Smooth muscle cell (in vitro differentiated cells): ENCODE measurements at regions not wholly inside any gene's neighbourhood (a gene's known extent, or its start where the extent isn't known, plus 50 kb on each side); places are given as distances from the start of the nearest gene placed in this dataset.

ENCODE experiments used
- DNase-seq: peaks from one replicate; lab custom pipeline; 2025; ENCODE audit not compliant: unreplicated experiment; lab: John Stamatoyannopoulos, UW
- H2AFZ ChIP-seq: fragments of 200-600 bp; sonication (generic); 2 replicates; pipeline ENCODE4 v1.6.0; 2016; ENCODE audit warnings: antibody characterized with exemption, low read depth, mild to moderate bottlenecking
- H3F3A ChIP-seq: fragments of 200-600 bp; sonication (generic); 2 replicates; pipeline ENCODE4 v1.6.0; 2017; ENCODE audit warnings: antibody characterized with exemption, low read depth
- H3K27ac ChIP-seq: fragments of 200-600 bp; sonication (generic); 2 replicates; pipeline ENCODE4 v1.5.1; 2016; ENCODE audit warnings: low read depth, mild to moderate bottlenecking
- H3K27me3 ChIP-seq: fragments of 200-600 bp; sonication (generic); 2 replicates; pipeline ENCODE4 v1.6.1; 2016; ENCODE audit warnings: low read depth, mild to moderate bottlenecking
- H3K36me3 ChIP-seq: fragments of 200-600 bp; sonication (generic); 2 replicates; pipeline ENCODE4 v1.5.1; 2016; ENCODE audit warnings: low read depth
- H3K4me1 ChIP-seq: fragments of 200-600 bp; sonication (generic); 2 replicates; pipeline ENCODE4 v1.5.1; 2016; ENCODE audit warnings: low read depth
- H3K4me2 ChIP-seq: fragments of 200-600 bp; sonication (generic); 2 replicates; pipeline ENCODE4 v1.6.0; 2016; ENCODE audit warnings: mild to moderate bottlenecking
- H3K4me3 ChIP-seq: fragments of 200-600 bp; sonication (generic); 2 replicates; pipeline ENCODE4 v1.5.1; 2016; ENCODE audit warnings: mild to moderate bottlenecking
- H3K79me2 ChIP-seq: fragments of 200-600 bp; sonication (generic); 2 replicates; pipeline ENCODE4 v1.6.0; 2016; ENCODE audit warnings: low read depth, mild to moderate bottlenecking
- H3K9ac ChIP-seq: fragments of 200-600 bp; sonication (generic); 2 replicates; pipeline ENCODE4 v1.6.0; 2016; ENCODE audit warnings: low read depth
- H3K9me3 ChIP-seq: fragments of 200-600 bp; sonication (generic); replicated peaks from 2 replicates; pipeline ENCODE4 v1.5.1; 2016; ENCODE audit warnings: low read depth
- H4K20me1 ChIP-seq: fragments of 200-600 bp; sonication (generic); 2 replicates; pipeline ENCODE4 v1.6.0; 2016; ENCODE audit warnings: low read depth
- WGBS: methylation state at CpG from one replicate; pipeline ENCODE4 v1.1.7; 2016; ENCODE audit warnings: low lambda C conversion rate; 5-methylcytosine and 5-hydroxymethylcytosine counted together
- TF ChIP-seq, protein P1 (sequence below): fragments of 200-600 bp; sonication (generic); IDR thresholded peaks from 2 replicates; pipeline ENCODE4 v1.5.1; 2017; ENCODE audit warnings: borderline replicate concordance, mild to moderate bottlenecking, antibody characterized with exemption; ENCODE audit not compliant: insufficient read depth, poor library complexity, severe bottlenecking

DNA sequence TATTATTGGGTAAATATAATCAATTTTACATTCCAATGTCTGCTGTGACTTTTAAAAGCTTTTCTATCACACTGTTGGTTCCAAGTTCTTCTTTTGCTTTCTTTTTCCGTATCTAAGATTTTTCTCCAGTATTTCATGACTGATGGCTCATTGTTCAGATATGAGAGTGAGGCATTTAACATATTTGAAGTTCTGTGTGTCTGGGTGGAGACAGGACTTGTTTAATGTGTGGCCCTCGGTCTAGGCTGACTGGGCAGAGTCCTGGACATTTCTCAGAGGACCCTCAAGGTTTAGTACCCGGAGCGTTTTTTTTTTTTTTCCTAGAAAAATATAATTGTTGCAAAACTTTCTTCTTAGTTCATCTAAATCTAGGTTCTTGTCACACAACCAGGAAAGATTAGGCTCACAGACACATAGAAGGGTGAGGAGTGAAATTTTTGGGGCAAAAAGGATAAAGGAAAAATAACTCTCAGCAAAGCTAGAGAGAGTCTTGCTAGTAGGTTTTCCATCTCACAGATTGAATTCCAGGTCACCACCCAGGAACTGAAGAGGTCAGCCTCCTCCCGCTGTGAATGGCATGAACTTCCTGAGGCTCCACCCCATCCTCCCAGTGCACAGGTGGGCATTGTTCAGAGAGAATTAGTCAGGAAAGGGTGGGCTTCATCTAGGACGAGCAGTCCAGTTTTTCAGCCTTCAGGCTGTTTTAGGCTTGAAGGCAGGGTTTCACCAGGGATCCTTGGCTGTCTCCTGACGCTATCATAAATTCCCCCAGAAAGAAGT lies 1002.4 kb upstream of the PCDH9 start:
- no peak overlapping the region for H3K9ac ChIP-seq
- TF ChIP-seq, protein P1, sequence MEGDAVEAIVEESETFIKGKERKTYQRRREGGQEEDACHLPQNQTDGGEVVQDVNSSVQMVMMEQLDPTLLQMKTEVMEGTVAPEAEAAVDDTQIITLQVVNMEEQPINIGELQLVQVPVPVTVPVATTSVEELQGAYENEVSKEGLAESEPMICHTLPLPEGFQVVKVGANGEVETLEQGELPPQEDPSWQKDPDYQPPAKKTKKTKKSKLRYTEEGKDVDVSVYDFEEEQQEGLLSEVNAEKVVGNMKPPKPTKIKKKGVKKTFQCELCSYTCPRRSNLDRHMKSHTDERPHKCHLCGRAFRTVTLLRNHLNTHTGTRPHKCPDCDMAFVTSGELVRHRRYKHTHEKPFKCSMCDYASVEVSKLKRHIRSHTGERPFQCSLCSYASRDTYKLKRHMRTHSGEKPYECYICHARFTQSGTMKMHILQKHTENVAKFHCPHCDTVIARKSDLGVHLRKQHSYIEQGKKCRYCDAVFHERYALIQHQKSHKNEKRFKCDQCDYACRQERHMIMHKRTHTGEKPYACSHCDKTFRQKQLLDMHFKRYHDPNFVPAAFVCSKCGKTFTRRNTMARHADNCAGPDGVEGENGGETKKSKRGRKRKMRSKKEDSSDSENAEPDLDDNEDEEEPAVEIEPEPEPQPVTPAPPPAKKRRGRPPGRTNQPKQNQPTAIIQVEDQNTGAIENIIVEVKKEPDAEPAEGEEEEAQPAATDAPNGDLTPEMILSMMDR, result no peak
- H3K4me1 ChIP-seq, result no peaks in the 10 kb centered on the region
- no peaks in the 10 kb centered on the region for H3K27me3 ChIP-seq
- H3K4me2 ChIP-seq, result no peak overlapping the region
- H2AFZ ChIP-seq, result no peak overlapping the region
- no peaks in the 10 kb centered on the region for H4K20me1 ChIP-seq
- H3K27ac ChIP-seq, result no peak overlapping the region
- H3K36me3 ChIP-seq, result no peaks in the 10 kb centered on the region
- H3K79me2 ChIP-seq, result no peaks in the 10 kb centered on the region
- WGBS, result 61% methylated on average over 7 of the region's 7 CpGs
- DNase-seq, result no peak
- no peaks in the 10 kb centered on the region for H3K9me3 ChIP-seq
- H3F3A ChIP-seq, result no peaks in the 10 kb centered on the region
- H3K4me3 ChIP-seq, result no peak overlapping the region

DNA sequence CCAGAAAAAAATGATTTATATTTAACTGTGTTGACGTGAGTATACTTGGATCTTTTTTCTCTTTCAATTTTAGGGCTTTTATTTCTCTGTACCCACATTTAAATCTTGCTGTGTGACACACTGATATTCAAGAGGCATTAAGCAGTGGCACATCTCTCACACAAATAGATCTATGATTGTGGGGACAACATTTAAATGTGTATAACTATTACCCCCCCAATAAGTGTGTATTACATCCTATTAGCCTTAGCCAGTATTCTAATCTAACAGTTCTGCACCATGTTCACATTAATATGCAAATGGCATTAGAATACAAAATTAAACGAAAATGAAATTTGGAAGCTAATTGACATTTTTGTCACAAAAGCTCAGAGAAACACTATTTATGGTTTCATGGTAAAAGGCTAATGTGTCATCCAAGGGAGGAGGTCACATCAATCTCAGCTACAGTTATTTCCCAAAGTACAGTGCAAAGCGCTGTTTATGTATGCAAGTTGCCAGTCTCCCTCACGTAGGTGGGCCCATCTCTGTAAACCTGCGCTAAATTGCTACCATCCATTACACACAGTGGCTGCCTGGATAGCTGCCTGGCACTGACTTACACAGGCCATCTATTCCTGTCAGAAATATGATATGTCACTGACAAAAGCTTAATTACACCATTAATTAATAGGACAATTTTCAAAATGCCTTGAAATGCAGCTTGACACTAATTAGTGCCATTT lies 984.7 kb upstream of the PCDH9 start:
- Histone ChIP-seq H3K79me2 (no peaks in the 10 kb centered on the region), H3K27me3 (no peaks in the 10 kb centered on the region), H3K4me2 (no peak overlapping the region), H3K27ac (no peak overlapping the region), H2AFZ (no peak overlapping the region), H3K4me1 (no peaks in the 10 kb centered on the region), H4K20me1 (no peaks in the 10 kb centered on the region), H3K4me3 (no peak overlapping the region), H3K9ac (no peak overlapping the region), H3K36me3 (no peaks in the 10 kb centered on the region), H3K9me3 (no peaks in the 10 kb centered on the region), H3F3A (no peaks in the 10 kb centered on the region)
- no peak for DNase-seq
- TF ChIP-seq, protein P1, result no peak
- WGBS, result 89% methylated on average over 5 of the region's 5 CpGs

- DNase-seq, result no peak
- Histone ChIP-seq H3K27me3 (no peaks in the 10 kb centered on the region), H3K36me3 (no peaks in the 10 kb centered on the region), H3K4me1 (no peaks in the 10 kb centered on the region), H3K9ac (no peak overlapping the region), H3F3A (no peaks in the 10 kb centered on the region), H3K27ac (no peak overlapping the region), H3K9me3 (no peaks in the 10 kb centered on the region), H3K4me2 (no peak overlapping the region), H4K20me1 (no peaks in the 10 kb centered on the region), H2AFZ (no peak overlapping the region), H3K4me3 (no peak overlapping the region), H3K79me2 (no peaks in the 10 kb centered on the region)
- 84% methylated on average over 2 of the region's 2 CpGs for WGBS
- TF ChIP-seq, protein P1, result no peak
Observed at GRCh38 chr13:68199271-68199670, 969.1 kb upstream of the PCDH9 start.

DNA sequence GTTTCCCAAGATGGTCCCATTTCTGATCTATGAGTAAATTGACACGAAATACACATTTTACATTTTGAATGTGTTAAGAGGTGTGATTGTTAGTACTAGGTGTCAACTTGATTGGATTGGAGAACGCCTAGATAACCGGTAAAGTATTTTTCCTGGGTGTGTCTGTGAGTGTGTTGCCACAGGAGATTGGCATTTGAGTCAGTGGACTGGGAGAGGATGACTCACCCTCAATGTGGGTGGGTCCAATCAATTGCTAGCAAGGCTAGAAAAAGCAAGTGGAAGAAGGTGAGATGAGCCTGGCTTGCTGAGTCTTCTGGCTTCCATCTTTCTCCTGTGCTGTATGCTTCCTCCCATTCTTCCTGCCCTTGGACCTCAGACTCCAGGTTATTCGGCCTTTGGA lies 960.7 kb upstream of the PCDH9 start:
- Histone ChIP-seq H3K27ac (no peak overlapping the region), H2AFZ (no peak overlapping the region), H3K9ac (no peak overlapping the region), H3F3A (no peaks in the 10 kb centered on the region), H3K27me3 (no peaks in the 10 kb centered on the region), H3K36me3 (no peaks in the 10 kb centered on the region), H3K4me3 (no peak overlapping the region), H3K4me2 (no peak overlapping the region), H3K79me2 (no peaks in the 10 kb centered on the region), H4K20me1 (no peaks in the 10 kb centered on the region), H3K9me3 (no peaks in the 10 kb centered on the region), H3K4me1 (no peaks in the 10 kb centered on the region)
- WGBS, result 80% methylated on average over 4 of the region's 4 CpGs
- no peak for DNase-seq
- TF ChIP-seq, protein P1, result no peak
